GM21390 (cell line): ENCODE measurements at regions not wholly inside any gene's neighbourhood (a gene's known extent, or its start where the extent isn't known, plus 50 kb on each side); places are given as distances from the start of the nearest gene placed in this dataset.
"Not testable (repeated sequence)": the region's sequence is repeated elsewhere in the genome, so short reads cannot be mapped to it uniquely, and the experiment has no call there.

Experiments
- ATAC-seq: cut with Tn5 transposase; IDR thresholded peaks from one replicate; pipeline ENCODE4 v1.9.1; 2021; ENCODE audit not compliant: unreplicated experiment

DNA sequence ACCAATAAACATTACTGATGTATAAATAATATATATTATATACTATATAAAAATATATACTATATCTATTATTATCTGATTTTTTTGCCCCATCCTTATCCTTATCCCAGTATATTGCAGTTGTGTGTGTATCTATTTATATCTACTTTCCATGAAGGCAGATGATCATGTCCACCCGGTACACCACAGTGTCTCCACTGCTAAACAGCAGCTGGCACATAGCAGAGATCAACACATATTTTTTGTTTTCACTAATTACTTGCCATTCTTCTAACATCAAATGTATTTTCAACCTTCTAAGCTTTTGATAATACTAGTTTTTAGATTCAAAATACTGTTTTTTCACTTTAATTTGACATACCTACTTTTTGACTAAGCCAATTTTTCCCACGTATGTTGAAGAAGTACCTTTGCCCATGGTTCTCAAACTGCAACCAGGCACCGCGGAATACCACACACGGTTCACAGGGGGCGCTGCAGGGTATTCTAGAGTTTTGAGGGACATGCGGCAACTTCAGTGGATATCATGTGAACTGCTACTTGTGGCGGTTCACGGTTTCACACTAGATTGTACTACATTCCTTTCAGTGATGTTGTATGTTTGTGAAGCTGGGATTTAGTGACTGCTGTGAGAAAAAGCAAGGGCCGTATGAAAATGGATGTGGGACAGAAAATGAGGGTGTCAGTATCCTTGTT lies 182.5 kb upstream of the NPY2R start:
- peak; percentile 99 for ATAC-seq

GRCh38 chr4:155026715-155027114 lies 181.7 kb upstream of the NPY2R start:
- no peak for ATAC-seq

DNA sequence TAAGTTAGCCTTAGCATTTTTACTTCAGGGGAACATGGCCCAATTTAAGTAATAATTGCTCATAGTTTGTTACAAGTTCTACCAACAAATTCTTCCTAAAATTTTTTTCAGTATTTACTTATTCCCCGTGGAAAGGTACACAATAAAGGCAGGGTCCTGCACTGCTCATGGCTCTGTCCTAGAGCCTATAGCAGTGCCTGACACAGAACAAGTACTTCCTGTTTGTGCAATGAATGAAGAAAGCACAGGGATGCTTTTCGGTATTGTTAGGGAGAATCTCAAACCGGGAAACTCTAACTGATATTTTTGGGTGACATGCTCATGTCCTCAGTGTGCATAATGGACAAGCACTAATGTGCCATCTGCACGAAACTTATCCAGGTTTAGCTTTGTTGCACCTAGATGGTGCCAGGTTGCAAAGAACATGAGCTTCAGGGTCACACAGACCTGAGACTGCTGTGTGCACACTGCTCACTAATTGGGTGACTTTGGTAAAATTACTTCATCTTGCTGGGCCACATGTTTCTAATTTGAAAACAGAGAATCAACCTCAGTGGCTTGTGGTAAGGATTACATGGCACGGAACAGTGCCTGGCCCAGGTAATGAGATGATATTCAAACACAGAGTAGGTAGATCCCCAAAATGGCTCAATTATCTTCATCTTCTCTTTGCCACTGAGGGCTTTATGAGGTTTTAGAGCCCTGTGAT lies 175.8 kb upstream of the NPY2R start:
- peak; percentile 73 for ATAC-seq

DNA sequence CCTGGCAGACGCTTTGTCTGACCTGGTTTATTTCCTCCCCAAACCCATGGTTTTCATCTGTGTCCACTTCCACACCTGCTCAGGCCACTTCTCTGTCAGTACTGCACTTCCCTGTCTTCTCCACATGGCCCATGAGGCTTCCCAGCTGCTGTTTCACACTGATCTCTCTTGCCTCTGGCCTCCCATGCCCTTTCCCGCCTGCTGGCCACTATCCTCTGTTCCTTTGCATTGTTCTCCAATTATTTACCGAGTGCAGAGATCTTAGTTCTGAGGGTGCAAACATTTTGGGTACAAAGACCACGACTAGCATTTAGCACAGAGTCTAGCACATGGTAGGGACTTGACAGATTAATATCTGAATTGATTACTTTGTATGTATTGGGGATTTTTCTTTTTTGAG lies 174.8 kb upstream of the NPY2R start:
- no peak for ATAC-seq

DNA sequence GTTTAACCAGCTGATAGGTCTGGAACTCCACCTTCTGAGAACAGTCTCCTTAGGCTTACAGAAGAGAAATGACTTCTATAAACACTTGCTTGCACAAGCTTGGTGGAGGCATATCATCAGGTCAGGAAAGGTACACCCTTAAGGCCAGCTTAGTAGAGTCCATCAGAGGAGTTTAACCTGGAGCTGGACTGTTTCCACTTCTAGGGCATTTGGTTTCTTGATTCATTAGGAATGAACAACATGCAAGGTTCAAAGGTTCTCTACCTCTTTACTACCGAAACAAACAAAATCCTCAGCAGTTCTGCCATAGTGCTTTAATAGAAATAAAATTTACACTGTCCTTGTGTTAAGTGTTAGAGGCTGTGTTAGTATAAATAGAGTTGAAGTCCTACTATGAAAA lies 171.4 kb upstream of the NPY2R start:
- no peak for ATAC-seq

DNA sequence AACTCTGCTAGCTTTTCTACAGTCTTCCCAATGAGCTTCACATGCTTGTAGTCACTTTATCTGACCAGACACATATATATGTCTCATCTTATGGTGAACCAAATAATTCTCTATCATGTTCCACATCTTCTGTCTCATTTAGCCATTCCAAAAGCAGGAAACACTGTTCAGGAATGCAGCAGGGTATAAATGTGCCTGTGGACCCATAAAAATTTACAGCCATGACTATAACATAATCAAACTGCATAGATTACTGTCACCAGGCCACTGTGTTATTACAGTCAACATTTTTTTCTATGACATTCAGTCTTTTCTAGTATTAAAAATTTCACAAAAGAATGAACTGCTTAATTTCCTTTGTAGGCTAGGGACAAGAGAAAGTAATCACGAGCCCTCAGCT lies 170.0 kb upstream of the NPY2R start:
- ATAC-seq: no peak

GRCh38 chr4:155039162-155039561 lies 169.3 kb upstream of the NPY2R start:
- no peak for ATAC-seq

DNA sequence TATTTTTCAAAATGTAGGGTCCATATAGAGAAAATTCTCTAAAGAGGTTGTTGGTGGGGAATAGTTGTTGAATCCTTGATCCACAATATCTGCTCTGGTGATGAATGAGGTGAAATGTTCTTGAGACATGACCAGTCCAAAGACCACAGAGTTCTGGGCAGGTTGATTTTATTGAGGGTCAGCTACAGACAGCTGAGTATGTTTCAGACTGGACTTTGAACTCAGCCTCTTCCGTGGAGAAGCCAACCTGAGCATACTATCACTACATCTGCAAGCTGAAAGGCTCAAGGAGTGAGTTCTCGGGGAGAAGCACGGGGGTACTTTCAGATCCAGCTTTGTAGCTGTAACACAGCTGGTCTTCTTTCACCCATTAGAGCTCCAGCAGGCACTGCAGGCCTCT lies 168.4 kb upstream of the NPY2R start:
- ATAC-seq: no peak

- no peak for ATAC-seq
Observed at GRCh38 chr4:155042014-155042413, 166.4 kb upstream of the NPY2R start.

- not testable (repeated sequence) for ATAC-seq
Observed at GRCh38 chr4:155044251-155044650, 164.2 kb upstream of the NPY2R start.

DNA sequence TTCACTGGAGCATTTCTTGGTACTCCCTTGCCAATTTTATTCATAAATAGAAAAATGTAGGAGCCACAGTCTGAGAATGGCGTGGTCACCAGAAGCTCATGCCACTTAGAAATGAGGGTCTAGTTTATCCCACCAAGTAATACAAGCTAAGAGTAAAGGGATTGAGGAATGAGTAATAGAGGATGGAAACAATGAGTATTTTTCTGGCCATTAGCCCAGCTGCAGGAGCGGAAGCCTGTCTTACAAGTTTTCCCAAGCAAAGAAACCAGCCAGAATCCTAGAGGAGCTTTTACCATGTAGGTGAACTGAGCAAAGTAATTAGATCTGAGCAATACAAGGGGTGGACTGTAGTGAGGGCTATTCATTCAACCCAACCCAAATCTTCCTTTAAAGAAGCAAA lies 160.7 kb upstream of the NPY2R start:
- ATAC-seq: no peak

DNA sequence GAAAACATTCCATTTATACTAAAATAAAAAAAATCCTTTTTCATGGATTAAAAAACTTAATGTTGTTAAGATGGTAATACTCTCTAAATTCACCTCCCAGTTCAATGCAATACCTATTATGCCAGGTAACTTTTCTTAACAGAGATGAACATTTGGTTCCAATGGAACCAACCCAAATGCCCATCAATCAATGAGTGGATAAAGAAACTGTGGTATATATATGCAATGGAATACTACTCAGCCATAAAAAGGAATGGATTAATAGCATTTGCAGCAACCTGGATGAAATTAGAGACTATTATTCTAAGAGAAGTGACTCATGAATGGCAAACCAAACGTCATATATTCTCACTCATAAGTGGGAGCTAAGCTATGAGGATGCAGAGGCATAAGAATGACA lies 154.4 kb upstream of the NPY2R start:
- not testable (repeated sequence) for ATAC-seq

GRCh38 chr4:155060419-155060818 lies 148.0 kb upstream of the NPY2R start:
- ATAC-seq: no peak

- ATAC-seq: no peak
Observed at GRCh38 chr4:155060873-155061272, 147.6 kb upstream of the NPY2R start.

DNA sequence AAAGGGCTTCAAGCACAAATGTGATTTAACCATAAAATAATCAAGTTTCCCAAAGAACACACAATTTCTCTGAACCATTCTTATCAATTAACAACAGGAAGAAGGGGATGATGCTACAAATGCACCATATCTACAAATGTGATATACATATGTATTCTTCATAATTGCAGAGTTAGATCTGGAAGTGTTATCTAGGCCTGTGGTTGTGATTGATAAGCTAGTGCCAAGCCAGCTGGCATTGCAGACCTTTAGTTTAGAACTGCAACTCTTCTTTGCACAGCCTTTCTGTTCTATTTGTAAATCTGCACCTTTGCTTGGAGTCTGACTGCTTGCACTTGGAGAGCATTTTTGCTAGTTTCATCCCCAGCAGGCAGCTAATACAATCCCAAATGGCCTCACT lies 145.5 kb upstream of the NPY2R start:
- ATAC-seq: no peak

- not testable (repeated sequence) for ATAC-seq
Observed at GRCh38 chr4:155064934-155065333, 143.5 kb upstream of the NPY2R start.

DNA sequence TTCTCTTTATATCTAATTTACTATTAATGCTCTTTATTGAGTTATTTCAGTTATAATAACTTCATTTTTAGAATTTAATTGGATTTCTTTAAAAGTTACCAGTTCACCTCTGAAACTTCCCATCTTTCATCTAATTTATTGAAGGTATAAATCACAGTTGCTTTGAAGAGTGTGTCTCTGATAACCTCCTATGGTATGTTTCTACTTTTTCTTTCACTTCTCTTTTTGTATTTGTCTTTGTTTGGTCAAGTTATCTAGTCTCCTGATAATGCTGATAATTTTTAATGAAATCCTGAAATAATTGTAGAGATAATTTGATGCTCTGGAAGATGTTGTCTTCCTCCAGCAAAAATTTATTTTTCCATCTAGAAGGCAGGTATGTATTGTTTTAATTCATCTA lies 141.6 kb upstream of the NPY2R start:
- no peak for ATAC-seq

- ATAC-seq: no peak
Observed at GRCh38 chr4:155071962-155072361, 136.5 kb upstream of the NPY2R start.

DNA sequence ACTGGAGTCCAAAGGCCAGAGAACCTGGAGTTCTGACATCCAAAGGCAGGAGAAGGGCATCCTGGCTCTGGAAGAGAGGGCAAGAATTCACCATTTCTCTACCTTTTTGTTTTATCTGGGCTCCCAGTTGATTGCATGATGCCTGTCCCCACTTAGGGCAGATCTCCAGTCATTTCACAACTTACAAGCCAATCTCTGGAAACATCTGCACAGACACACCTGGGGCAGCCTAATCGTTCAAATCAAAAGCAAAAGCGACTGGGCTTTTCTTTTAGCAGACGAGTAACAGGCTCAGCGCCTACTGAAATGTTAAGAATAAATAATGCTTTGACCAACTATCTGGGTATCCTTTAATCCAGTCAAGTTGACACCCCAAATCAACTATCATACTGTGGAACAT lies 136.0 kb upstream of the NPY2R start:
- no peak for ATAC-seq

DNA sequence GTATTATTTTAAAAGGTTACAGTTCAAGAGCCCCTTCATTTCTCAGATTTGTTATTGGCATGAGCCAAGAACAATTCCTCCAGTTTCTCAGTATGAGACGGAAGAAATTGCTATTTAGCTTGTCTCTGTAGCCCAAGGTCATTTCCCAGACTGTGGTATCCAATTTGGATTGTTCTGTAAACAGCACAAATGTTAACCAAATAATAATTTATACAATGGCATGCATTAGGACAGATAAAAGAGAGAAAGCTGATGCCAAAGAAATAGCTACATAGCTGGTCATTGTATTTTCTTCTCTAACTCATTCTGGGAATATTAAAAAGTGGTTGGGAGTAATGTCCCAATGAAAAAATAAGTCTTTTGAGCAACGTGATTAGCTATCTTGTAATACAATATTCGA lies 134.6 kb upstream of the NPY2R start:
- ATAC-seq: no peak

GRCh38 chr4:155076256-155076785 lies 132.1 kb upstream of the NPY2R start:
- ATAC-seq: no peak

GRCh38 chr4:155077452-155078229 lies 130.8 kb upstream of the NPY2R start:
- no peak for ATAC-seq
